Esophagus muscularis mucosa (tissue), 4 donors: ENCODE measurements at regions not wholly inside any gene's neighbourhood (a gene's known extent, or its start where the extent isn't known, plus 50 kb on each side); places are given as distances from the start of the nearest gene placed in this dataset.

ENCODE experiments used
- DNase-seq: peaks from one replicate; pipeline ENCODE4 v3.0.0-alpha.2; 2017; ENCODE audit errors: extremely low spot score
- H3K27ac ChIP-seq, 4 donors: fragments of 200-600 bp; sonication (generic); replicated peaks in 1 of 4; 1 replicate in 3 of 4; 2 replicates in 1 of 4; pipeline ENCODE4 v1.5.1; 2016 to 2019; ENCODE audit warnings: mild to moderate bottlenecking in 1 of 4
- H3K27me3 ChIP-seq, 4 donors: fragments of 200-600 bp; sonication (generic); one replicate each; pipeline versions ENCODE4 v1.5.1 to v1.6.0; 2016 to 2019
- H3K36me3 ChIP-seq, 4 donors: fragments of 200-600 bp; sonication (generic); one replicate each; pipeline ENCODE4 v1.5.1; 2016 to 2019
- H3K4me1 ChIP-seq, 4 donors: fragments of 200-600 bp; sonication (generic); one replicate each; pipeline ENCODE4 v1.5.1; 2016 to 2019
- H3K4me3 ChIP-seq, 4 donors: fragments of 200-600 bp; sonication (generic); 1 replicate in 2 of 4; 2 replicates in 2 of 4; pipeline ENCODE4 v1.5.1; 2016 to 2019; ENCODE audit warnings: mild to moderate bottlenecking in 4 of 4, moderate library complexity in 1 of 4
- H3K9me3 ChIP-seq, 4 donors: fragments of 200-600 bp; sonication (generic); 1 replicate in 3 of 4; 2 replicates in 1 of 4; pipeline ENCODE4 v1.5.1; 2016 to 2019
- EP300 ChIP-seq: sonication (generic); formaldehyde crosslinking; IDR thresholded peaks from one replicate; pipeline ENCODE4 v1.6.1; 2017; ENCODE audit warnings: antibody characterized with exemption
- POLR2A ChIP-seq: fragments of 450-650 bp; IDR thresholded peaks from one replicate; pipeline ENCODE4 v1.6.1; 2017; ENCODE audit warnings: antibody characterized with exemption, moderate library complexity, mild to moderate bottlenecking, low read depth
- POLR2AphosphoS5 ChIP-seq, 2 donors: sonication (generic); formaldehyde crosslinking; IDR thresholded peaks; one replicate each; pipeline ENCODE4 v1.6.1; 2017; ENCODE audit warnings: antibody characterized with exemption in 2 of 2
- WGBS: methylation state at CpG from one replicate; pipeline ENCODE4 v1.1.5; 2018; 5-methylcytosine and 5-hydroxymethylcytosine counted together
- intact Hi-C: fragments of 100-400 bp; cut with DNase I; formaldehyde crosslinking; loops from one replicate; pipeline ENCODE4 v1.15.1; 2023
- TF ChIP-seq, protein P1 (sequence below), 3 experiments: fragments of 200-600 bp in 2 of 3; fragments of 450-650 bp in 1 of 3; sonication (generic) in 2 of 3; IDR thresholded peaks; one replicate each; pipeline ENCODE4 v1.5.1; 2017 to 2019; ENCODE audit warnings: antibody characterized with exemption in 3 of 3, mild to moderate bottlenecking in 2 of 3, moderate library complexity in 1 of 3

- intact Hi-C loops, result no loop called here
Observed at GRCh38 chr14:48456051-48456450, 780.6 kb upstream of the MDGA2 start.

GRCh38 chr14:48454887-48455286 is 779.5 kb upstream of the MDGA2 start:
- no peak overlapping the region for H3K27ac ChIP-seq
- WGBS, result 93% methylated on average over 2 of the region's 2 CpGs
- H3K9me3 ChIP-seq, result no peaks in the 10 kb centered on the region
- H3K4me1 ChIP-seq, result no peaks in the 10 kb centered on the region
- no peaks in the 10 kb centered on the region for H3K36me3 ChIP-seq
- TF ChIP-seq, protein P1, sequence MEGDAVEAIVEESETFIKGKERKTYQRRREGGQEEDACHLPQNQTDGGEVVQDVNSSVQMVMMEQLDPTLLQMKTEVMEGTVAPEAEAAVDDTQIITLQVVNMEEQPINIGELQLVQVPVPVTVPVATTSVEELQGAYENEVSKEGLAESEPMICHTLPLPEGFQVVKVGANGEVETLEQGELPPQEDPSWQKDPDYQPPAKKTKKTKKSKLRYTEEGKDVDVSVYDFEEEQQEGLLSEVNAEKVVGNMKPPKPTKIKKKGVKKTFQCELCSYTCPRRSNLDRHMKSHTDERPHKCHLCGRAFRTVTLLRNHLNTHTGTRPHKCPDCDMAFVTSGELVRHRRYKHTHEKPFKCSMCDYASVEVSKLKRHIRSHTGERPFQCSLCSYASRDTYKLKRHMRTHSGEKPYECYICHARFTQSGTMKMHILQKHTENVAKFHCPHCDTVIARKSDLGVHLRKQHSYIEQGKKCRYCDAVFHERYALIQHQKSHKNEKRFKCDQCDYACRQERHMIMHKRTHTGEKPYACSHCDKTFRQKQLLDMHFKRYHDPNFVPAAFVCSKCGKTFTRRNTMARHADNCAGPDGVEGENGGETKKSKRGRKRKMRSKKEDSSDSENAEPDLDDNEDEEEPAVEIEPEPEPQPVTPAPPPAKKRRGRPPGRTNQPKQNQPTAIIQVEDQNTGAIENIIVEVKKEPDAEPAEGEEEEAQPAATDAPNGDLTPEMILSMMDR (IDR thresholded peaks at IDR 0.05), result no peak
- no peak for TF ChIP-seq EP300
- no peak for TF ChIP-seq POLR2A
- TF ChIP-seq POLR2AphosphoS5 (IDR thresholded peaks at IDR 0.05), result no peak
- DNase-seq, result no peak
- no peaks in the 10 kb centered on the region for H3K27me3 ChIP-seq
- no peak overlapping the region for H3K4me3 ChIP-seq
- intact Hi-C loops, result no loop called here

More at GRCh38 chr14:48456051-48456450, 780.6 kb upstream of the MDGA2 start:
- H3K36me3 ChIP-seq, result no peaks in the 10 kb centered on the region
- no peak for DNase-seq
- TF ChIP-seq, protein P1 (IDR thresholded peaks at IDR 0.05), result no peak
- TF ChIP-seq POLR2AphosphoS5 (IDR thresholded peaks at IDR 0.05) (no peak), POLR2A (no peak), EP300 (no peak)
- H3K9me3 ChIP-seq, result no peaks in the 10 kb centered on the region
- H3K27ac ChIP-seq, result no peak overlapping the region
- H3K4me1 ChIP-seq, result no peaks in the 10 kb centered on the region
- H3K4me3 ChIP-seq, result no peak overlapping the region
- no peaks in the 10 kb centered on the region for H3K27me3 ChIP-seq

DNA sequence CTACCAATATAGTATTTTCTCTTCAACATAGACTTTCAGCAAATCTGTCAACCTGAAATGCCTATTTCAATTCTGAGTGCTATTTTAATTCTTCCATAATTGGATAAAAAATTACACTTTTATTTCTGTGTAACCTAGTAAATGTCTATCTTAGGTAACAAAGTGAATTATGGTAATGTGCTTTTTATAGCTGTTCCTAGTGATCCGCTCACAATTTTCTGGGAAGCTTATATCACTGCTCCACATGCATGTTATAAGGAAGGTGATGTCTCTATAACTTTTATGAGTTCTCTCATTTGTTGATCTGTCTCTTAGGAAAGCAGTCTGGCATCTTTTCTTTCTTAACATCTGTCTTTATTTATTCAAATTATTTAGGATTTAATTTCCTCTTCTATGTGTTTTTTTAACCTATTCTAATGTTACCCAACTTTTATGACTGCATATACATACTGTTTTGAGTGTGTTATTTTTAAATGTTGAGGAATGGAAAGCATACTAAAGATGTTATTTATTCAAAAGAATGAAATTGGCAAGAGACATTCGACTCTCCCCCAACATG is 777.1 kb upstream of the MDGA2 start:
- H3K27ac ChIP-seq, result no peak overlapping the region
- no peaks in the 10 kb centered on the region for H3K4me1 ChIP-seq
- no peak for DNase-seq
- no peaks in the 10 kb centered on the region for H3K27me3 ChIP-seq
- no peaks in the 10 kb centered on the region for H3K9me3 ChIP-seq
- intact Hi-C loops, result no loop called here
- TF ChIP-seq POLR2A, result no peak
- TF ChIP-seq POLR2AphosphoS5 (IDR thresholded peaks at IDR 0.05), result no peak
- TF ChIP-seq EP300, result no peak
- H3K36me3 ChIP-seq, result no peaks in the 10 kb centered on the region
- WGBS, result 78% methylated on average over 2 of the region's 2 CpGs
- H3K4me3 ChIP-seq, result no peak overlapping the region

- no peaks in the 10 kb centered on the region for H3K27me3 ChIP-seq
- H3K4me1 ChIP-seq, result no peaks in the 10 kb centered on the region
- no peak overlapping the region for H3K4me3 ChIP-seq
- TF ChIP-seq POLR2AphosphoS5 (IDR thresholded peaks at IDR 0.05) (no peak), POLR2A (no peak), EP300 (no peak)
- TF ChIP-seq, protein P1 (IDR thresholded peaks at IDR 0.05), result no peak
- intact Hi-C loops, result no loop called here
- no peak for DNase-seq
- H3K27ac ChIP-seq, result no peak overlapping the region
- H3K9me3 ChIP-seq, result no peaks in the 10 kb centered on the region
- H3K36me3 ChIP-seq, result no peaks in the 10 kb centered on the region
- 58% methylated on average over 2 of the region's 2 CpGs for WGBS
Observed at GRCh38 chr14:48435221-48435620, 759.8 kb upstream of the MDGA2 start.

- TF ChIP-seq POLR2AphosphoS5 (IDR thresholded peaks at IDR 0.05) (no peak), EP300 (no peak), POLR2A (no peak)
- TF ChIP-seq, protein P1 (IDR thresholded peaks at IDR 0.05), result no peak
- no peak for DNase-seq
- Histone ChIP-seq H3K4me3 (no peak overlapping the region), H3K4me1 (no peaks in the 10 kb centered on the region), H3K27me3 (no peaks in the 10 kb centered on the region), H3K36me3 (no peaks in the 10 kb centered on the region), H3K27ac (no peak overlapping the region), H3K9me3 (no peaks in the 10 kb centered on the region)
- 93% methylated on average over 5 of the region's 5 CpGs for WGBS
- intact Hi-C loops, result no loop called here
Observed at GRCh38 chr14:48430805-48431204, 755.4 kb upstream of the MDGA2 start.
